WTC11 (cell line): ENCODE measurements at regions not wholly inside any gene's neighbourhood (a gene's known extent, or its start where the extent isn't known, plus 50 kb on each side); places are given as distances from the start of the nearest gene placed in this dataset.

Source experiments
- ATAC-seq: fragments of 200-7000 bp; cut with Tn5 transposase; 2 replicates; pipeline ENCODE4 v1.10.0; 2021; ENCODE audit warnings: mild to moderate bottlenecking, moderate library complexity
- CTCF ChIA-PET: fragments of 300-600 bp; sonication (Branson Sonifier 250); formaldehyde crosslinking; loops from one replicate; lab custom pipeline; 2021; ENCODE audit warnings: antibody characterized with exemption; lab: Charles Lee
- POLR2A ChIA-PET: fragments of 350-600 bp; sonication (Branson Sonifier 250); formaldehyde crosslinking; loops from one replicate; lab custom pipeline; 2021; ENCODE audit warnings: antibody characterized with exemption; lab: Charles Lee
- DNase-seq: peaks from one replicate; pipeline ENCODE4 v3.0.0; 2021; ENCODE audit warnings: low spot score
- H3K27ac Mint-ChIP-seq: 2 replicates; pipeline ENCODE4 v1.8.0; 2021; ENCODE audit warnings: mixed read lengths
- H3K27me3 Mint-ChIP-seq: 2 replicates; pipeline ENCODE4 v1.8.0; 2021; ENCODE audit warnings: low read depth, mild to moderate bottlenecking, moderate library complexity, mixed read lengths
- H3K36me3 Mint-ChIP-seq: 2 replicates; pipeline ENCODE4 v1.8.0; 2021; ENCODE audit warnings: mixed read lengths
- H3K4me1 Mint-ChIP-seq: 2 replicates; pipeline ENCODE4 v1.8.0; 2022; ENCODE audit warnings: mixed read lengths
- H3K4me3 Mint-ChIP-seq: 2 replicates; pipeline ENCODE4 v1.8.0; 2021; ENCODE audit warnings: mild to moderate bottlenecking, moderate library complexity, mixed read lengths
- H3K9me3 Mint-ChIP-seq: 2 replicates; pipeline ENCODE4 v1.8.0; 2021; ENCODE audit warnings: mixed read lengths
- AR ChIP-seq: fragments of 250-450 bp; sonication (Bioruptor Pico); IDR thresholded peaks from 2 replicates; pipeline ENCODE4 v1.9.0; 2021; ENCODE audit warnings: mild to moderate bottlenecking
- E2F1 ChIP-seq: sonication (generic); formaldehyde crosslinking; IDR thresholded peaks from 2 replicates; pipeline ENCODE4 v1.8.0; 2022; ENCODE audit warnings: mild to moderate bottlenecking, missing genetic modification reagents
- ESRRA ChIP-seq: sonication (generic); formaldehyde crosslinking; IDR thresholded peaks from 2 replicates; pipeline ENCODE4 v1.8.1; 2022; ENCODE audit warnings: mild to moderate bottlenecking, missing genetic modification reagents, borderline replicate concordance
- FOXK1 ChIP-seq: sonication (generic); formaldehyde crosslinking; IDR thresholded peaks from 2 replicates; pipeline ENCODE4 v1.8.0; 2022; ENCODE audit warnings: mild to moderate bottlenecking, moderate library complexity, missing genetic modification reagents
- GRHL2 ChIP-seq: fragments of 250-450 bp; sonication (Bioruptor Pico); IDR thresholded peaks from 2 replicates; pipeline ENCODE4 v1.8.0; 2022; ENCODE audit warnings: mild to moderate bottlenecking, moderate library complexity; ENCODE audit not compliant: insufficient replicate concordance, severe bottlenecking
- GTF2I ChIP-seq: fragments of 250-450 bp; sonication (Bioruptor Pico); conservative IDR thresholded peaks from 2 replicates; pipeline ENCODE4 v1.4.0; 2021; ENCODE audit warnings: mild to moderate bottlenecking
- HMGA2 ChIP-seq: fragments of 250-450 bp; sonication (Bioruptor Pico); IDR thresholded peaks from 2 replicates; pipeline ENCODE4 v1.4.0; 2021; ENCODE audit warnings: mild to moderate bottlenecking, moderate library complexity
- IRF1 ChIP-seq: sonication (generic); formaldehyde crosslinking; IDR thresholded peaks from 2 replicates; pipeline ENCODE4 v1.8.0; 2023; ENCODE audit warnings: missing genetic modification reagents
- PRDM15 ChIP-seq: sonication (generic); formaldehyde crosslinking; IDR thresholded peaks from 2 replicates; pipeline ENCODE4 v1.8.0; 2022; ENCODE audit warnings: missing genetic modification reagents
- SMAD4 ChIP-seq: sonication (generic); formaldehyde crosslinking; IDR thresholded peaks from 2 replicates; pipeline ENCODE4 v1.8.0; 2022; ENCODE audit warnings: mild to moderate bottlenecking, missing genetic modification reagents
- ZBTB43 ChIP-seq: sonication (generic); formaldehyde crosslinking; IDR thresholded peaks from 2 replicates; pipeline ENCODE4 v1.8.1; 2023; ENCODE audit warnings: mild to moderate bottlenecking, missing genetic modification reagents
- ZNF121 ChIP-seq: sonication (generic); formaldehyde crosslinking; IDR thresholded peaks from 2 replicates; pipeline ENCODE4 v1.8.0; 2023; ENCODE audit warnings: missing genetic modification reagents

- Mint-ChIP-seq H3K4me3 (no peak overlapping the region), H3K36me3 (no peaks in the 10 kb centered on the region; the same call in 1 of the 2 replicates), H3K27me3 (peaks cover 11% of the 10 kb centered on the region), H3K4me1 (peaks cover 35% of the 10 kb centered on the region), H3K9me3 (peaks cover 5% of the 10 kb centered on the region), H3K27ac (no peak overlapping the region)
- DNase-seq (no peak), ATAC-seq (no peak)
- ChIA-PET CTCF (interaction anchor here (3.3 to 9.9 kb wide), 2 partner anchors 8 to 331 kb away, joined by 10 to 211 read pairs; no protein-coding TSS in a partner anchor), POLR2A (no interaction called here)
- no peak for TF ChIP-seq GRHL2 (CRISPR knock-in tag)
Observed at GRCh38 chr20:51321343-51322163, 221.0 kb downstream of the NFATC2 start.

- H3K27ac Mint-ChIP-seq: no peak overlapping the region
Observed at GRCh38 chr20:51319522-51319921, 223.0 kb downstream of the NFATC2 start.

More at GRCh38 chr20:51319522-51319921, 223.0 kb downstream of the NFATC2 start:
- CTCF ChIA-PET: interaction anchor here (4.2 kb wide), 1 partner anchor 329 kb away, joined by 130 read pairs; no protein-coding TSS in a partner anchor
- POLR2A ChIA-PET: no interaction called here
- Mint-ChIP-seq H3K27me3 (peaks cover 19% of the 10 kb centered on the region), H3K4me3 (no peak overlapping the region), H3K36me3 (peaks cover 2% of the 10 kb centered on the region; the same call in 1 of the 2 replicates), H3K9me3 (peaks cover 10% of the 10 kb centered on the region), H3K4me1 (peaks cover 33% of the 10 kb centered on the region)
- ATAC-seq (no peak), DNase-seq (no peak)
- TF ChIP-seq E2F1 (CRISPR knock-in tag) (no peak), GTF2I (no peak), SMAD4 (CRISPR knock-in tag) (no peak), AR (no peak), HMGA2 (CRISPR knock-in tag) (no peak), ZBTB43 (no peak), PRDM15 (CRISPR knock-in tag) (no peak), ESRRA (CRISPR knock-in tag) (no peak), IRF1 (CRISPR knock-in tag) (no peak), FOXK1 (CRISPR knock-in tag) (no peak), ZNF121 (CRISPR knock-in tag) (no peak)
